ENCODE measurements at regions not wholly inside any gene's neighbourhood (a gene's known extent, or its start where the extent isn't known, plus 50 kb on each side); places are given as distances from the start of the nearest gene placed in this dataset.
A peak's percentile ranks its signal among the peaks of the same experiment; 100 is the strongest.

GRCh38 chr5:82360022-82360421 lies 81.9 kb upstream of the RPS23 start:
- no peak for DNase-seq (ENCODE audit: low read depth in 2 of 2)

- DNase-seq (ENCODE audit: low read depth in 2 of 2) = no peak
These were observed 81.1 kb upstream of the RPS23 start for GRCh38 chr5:82359272-82359671.

- DNase-seq (ENCODE audit: low read depth in 2 of 2) = no peak
These were observed 80.3 kb upstream of the RPS23 start for GRCh38 chr5:82358457-82358856.

- DNase-seq (ENCODE audit: low read depth in 2 of 2) = peak; percentile 64
These were observed 78.9 kb upstream of the RPS23 start for GRCh38 chr5:82356808-82357671.

- no peak for DNase-seq (ENCODE audit: low read depth in 2 of 2)
These were observed 77.9 kb upstream of the RPS23 start for GRCh38 chr5:82356021-82356420.

- DNase-seq (ENCODE audit: low read depth in 2 of 2) = no peak
These were observed 77.3 kb upstream of the RPS23 start for GRCh38 chr5:82355496-82355895.

GRCh38 chr5:82355053-82355452 lies 76.9 kb upstream of the RPS23 start:
- DNase-seq (ENCODE audit: low read depth in 2 of 2) = no peak

- no peak for DNase-seq (ENCODE audit: low read depth in 2 of 2)
These were observed 76.4 kb upstream of the RPS23 start for GRCh38 chr5:82354543-82354942.

GRCh38 chr5:82353522-82353921 lies 75.4 kb upstream of the RPS23 start:
- no peak for DNase-seq (ENCODE audit: low read depth in 2 of 2)

- DNase-seq (ENCODE audit: low read depth in 2 of 2) = no peak
These were observed 74.1 kb upstream of the RPS23 start for GRCh38 chr5:82352146-82352791.

- DNase-seq (ENCODE audit: low read depth in 2 of 2) = no peak
These were observed 73.6 kb upstream of the RPS23 start for GRCh38 chr5:82351754-82352145.

- DNase-seq (ENCODE audit: low read depth in 2 of 2) = no peak
These were observed 73.1 kb upstream of the RPS23 start for GRCh38 chr5:82351297-82351696.

- no peak for DNase-seq (ENCODE audit: low read depth in 2 of 2)
These were observed 71.5 kb upstream of the RPS23 start for GRCh38 chr5:82349652-82350051.

- no peak for DNase-seq (ENCODE audit: low read depth in 2 of 2)
These were observed 70.8 kb upstream of the RPS23 start for GRCh38 chr5:82348784-82349425.

GRCh38 chr5:82347201-82347865 lies 69.2 kb upstream of the RPS23 start:
- no peak for DNase-seq (ENCODE audit: low read depth in 2 of 2)

- no peak for DNase-seq (ENCODE audit: low read depth in 2 of 2)
These were observed 68.4 kb upstream of the RPS23 start for GRCh38 chr5:82346399-82347165.

GRCh38 chr5:82345108-82345507 lies 67.0 kb upstream of the RPS23 start:
- DNase-seq (ENCODE audit: low read depth in 2 of 2) = no peak

GRCh38 chr5:82341325-82341724 lies 63.2 kb upstream of the RPS23 start:
- no peak for DNase-seq (ENCODE audit: low read depth in 2 of 2)

GRCh38 chr5:82340799-82341198 lies 62.6 kb upstream of the RPS23 start:
- DNase-seq (ENCODE audit: low read depth in 2 of 2) = no peak

GRCh38 chr5:82339792-82340191 lies 61.6 kb upstream of the RPS23 start:
- no peak for DNase-seq (ENCODE audit: low read depth in 2 of 2)

- DNase-seq (ENCODE audit: low read depth in 2 of 2) = no peak
These were observed 60.7 kb upstream of the RPS23 start for GRCh38 chr5:82338771-82339373.
